ENCODE measurements at regions not wholly inside any gene's neighbourhood (a gene's known extent, or its start where the extent isn't known, plus 50 kb on each side); places are given as distances from the start of the nearest gene placed in this dataset.

Small RNA genes in the stretch of these regions (small RNA-seq; reads per million reads assigned to genes)
- 0 reads per million in 3 experiments for gene RNA5SP517 (ENCODE audit: insufficient read depth in 2 of 3, insufficient read length in 3 of 3, low read depth in 2 of 3, low replicate concordance in 1 of 3)

All from HepG2 (cell line).